Naive thymus-derived CD8-positive, alpha-beta T cell (primary cell): ENCODE measurements at regions not wholly inside any gene's neighbourhood (a gene's known extent, or its start where the extent isn't known, plus 50 kb on each side); places are given as distances from the start of the nearest gene placed in this dataset.

Experiments used
- ATAC-seq, 2 donors: fragments of 150-1000 bp; cut with Tn5 transposase in 1 of 2; sonication (Bioruptor Pico), chemical (Tn5 transposase) in 1 of 2; 1 replicate in 1 of 2; 2 replicates in 1 of 2; pipeline ENCODE4 v1.10.0; 2021; ENCODE audit warnings: mild to moderate bottlenecking in 2 of 2, moderate library complexity in 2 of 2
- POLR2A ChIA-PET: fragments of 350-600 bp; sonication (Branson Sonifier 250); formaldehyde crosslinking; loops from one replicate; lab custom pipeline; 2021; ENCODE audit warnings: antibody characterized with exemption; lab: Charles Lee
- DNase-seq, 10 donors: peaks; one replicate each; pipeline versions ENCODE4 v3.0.0 to v3.0.0-alpha.2; 2020 to 2022
- H3K27ac Mint-ChIP-seq, 10 donors: one replicate each; pipeline ENCODE4 v1.8.0; 2020 to 2022; ENCODE audit warnings: mild to moderate bottlenecking in 10 of 10, mixed read lengths in 10 of 10, moderate library complexity in 4 of 10, inconsistent platforms in 1 of 10
- H3K27me3 Mint-ChIP-seq, 5 donors: one replicate each; pipeline ENCODE4 v1.8.0; 2021 to 2022; ENCODE audit warnings: mixed read lengths in 5 of 5
- H3K36me3 Mint-ChIP-seq, 3 donors: one replicate each; pipeline ENCODE4 v1.8.0; 2020 to 2022; ENCODE audit warnings: mixed read lengths in 3 of 3, mild to moderate bottlenecking in 2 of 3, inconsistent platforms in 1 of 3
- H3K4me1 Mint-ChIP-seq, 4 donors: one replicate each; pipeline ENCODE4 v1.8.0; 2021 to 2022; ENCODE audit warnings: mixed read lengths in 4 of 4
- H3K4me3 Mint-ChIP-seq, 10 donors: one replicate each; pipeline ENCODE4 v1.8.0; 2020 to 2022; ENCODE audit warnings: mild to moderate bottlenecking in 10 of 10, mixed read lengths in 10 of 10, moderate library complexity in 6 of 10, inconsistent platforms in 1 of 10
- H3K9me3 Mint-ChIP-seq, 9 donors: one replicate each; pipeline ENCODE4 v1.8.0; 2020 to 2022; ENCODE audit warnings: mixed read lengths in 9 of 9, mild to moderate bottlenecking in 3 of 9, inconsistent platforms in 1 of 9, moderate library complexity in 1 of 9

DNA sequence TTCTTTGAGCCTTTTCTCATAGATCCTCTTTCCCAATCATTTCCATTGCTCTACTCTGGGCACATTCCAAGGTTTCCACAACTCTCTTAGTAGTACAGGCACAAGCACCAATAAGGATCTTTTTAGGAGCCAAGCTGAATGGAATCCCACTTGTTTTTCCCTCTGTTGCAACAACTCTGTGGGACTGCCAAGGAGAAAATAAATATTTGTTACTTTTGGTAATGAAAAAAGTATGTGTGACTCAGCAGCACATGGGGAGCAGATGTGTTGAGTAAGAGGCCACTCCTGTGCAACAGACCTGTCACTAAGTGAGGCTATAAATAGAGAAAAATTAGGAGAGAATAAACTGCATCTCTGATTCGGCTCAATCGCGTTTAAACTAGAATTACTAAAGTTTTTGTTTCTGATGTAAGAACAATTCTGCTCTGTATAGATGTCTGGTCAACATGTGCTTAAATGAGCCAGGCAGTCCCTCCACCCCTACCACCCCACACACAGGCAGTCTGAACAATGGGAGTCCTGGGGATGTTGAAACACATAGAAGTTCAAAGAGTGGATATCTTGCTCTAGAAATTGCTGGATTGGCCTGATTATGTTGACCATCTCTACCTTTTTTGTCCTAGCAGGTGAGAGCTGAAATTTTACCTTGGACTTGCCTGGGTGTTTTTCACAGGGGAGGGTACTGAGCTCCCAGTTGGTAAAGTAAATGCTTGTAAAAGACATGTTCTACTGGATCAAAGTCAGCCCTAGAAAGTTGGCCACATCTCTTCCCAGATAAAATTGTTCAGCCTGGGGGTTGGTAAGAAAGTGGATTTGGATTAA, 244.3 kb upstream of the NOVA1 start:
- H3K9me3 Mint-ChIP-seq = peaks cover 4 to 26% (median 13%) of the 10 kb centered on the region in 9 donors
- H3K36me3 Mint-ChIP-seq = peaks cover 0 to 4% (median 0%) of the 10 kb centered on the region in 3 donors
- POLR2A ChIA-PET = no interaction called here

DNA sequence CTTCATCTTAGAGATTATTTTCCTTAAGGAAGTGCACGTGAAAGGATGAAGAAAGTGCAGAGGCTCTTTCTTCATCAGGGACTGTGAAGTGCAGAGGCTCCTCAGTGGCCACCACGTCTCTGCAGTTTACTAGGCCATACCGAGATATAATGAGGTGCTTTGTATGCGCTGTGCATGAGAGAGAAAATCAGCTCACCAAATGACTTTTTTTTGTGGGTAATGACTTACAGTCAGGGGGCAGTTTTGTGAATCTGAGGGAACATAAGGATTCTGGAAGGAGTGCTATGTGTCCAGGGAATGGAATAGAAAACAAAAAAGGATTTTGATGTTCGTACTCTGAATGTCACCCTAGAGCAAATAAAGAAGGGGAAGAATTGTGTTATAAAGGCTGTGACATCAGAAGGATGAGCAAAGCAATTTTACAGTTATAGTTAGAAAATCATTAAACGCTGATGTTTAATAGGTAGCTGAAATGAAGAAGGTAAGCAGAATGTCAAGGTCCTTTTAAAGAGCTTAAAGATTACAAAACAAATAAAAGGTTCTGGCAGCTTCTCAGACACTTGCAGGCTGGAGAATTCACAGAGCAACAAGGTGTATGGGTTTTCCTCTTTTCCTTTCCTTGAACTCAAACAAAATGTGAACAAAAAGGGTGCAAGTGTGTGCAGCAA, 247.5 kb upstream of the NOVA1 start:
- ATAC-seq (no peak), DNase-seq (no peak)
- H3K4me1 Mint-ChIP-seq = no peaks in the 10 kb centered on the region
- no peak overlapping the region for H3K27ac Mint-ChIP-seq
- H3K27me3 Mint-ChIP-seq = no peaks in the 10 kb centered on the region
- H3K4me3 Mint-ChIP-seq = no peak overlapping the region
- POLR2A ChIA-PET = no interaction called here
- peaks cover 0 to 4% (median 0%) of the 10 kb centered on the region in 3 donors for H3K36me3 Mint-ChIP-seq
- peaks cover 4 to 27% (median 16%) of the 10 kb centered on the region in 9 donors for H3K9me3 Mint-ChIP-seq

More for the DNA sequence above, 244.3 kb upstream of the NOVA1 start:
- Mint-ChIP-seq H3K4me1 (no peaks in the 10 kb centered on the region), H3K4me3 (no peak overlapping the region), H3K27ac (no peak overlapping the region), H3K27me3 (no peaks in the 10 kb centered on the region)
- DNase-seq (no peak), ATAC-seq (no peak)

DNA sequence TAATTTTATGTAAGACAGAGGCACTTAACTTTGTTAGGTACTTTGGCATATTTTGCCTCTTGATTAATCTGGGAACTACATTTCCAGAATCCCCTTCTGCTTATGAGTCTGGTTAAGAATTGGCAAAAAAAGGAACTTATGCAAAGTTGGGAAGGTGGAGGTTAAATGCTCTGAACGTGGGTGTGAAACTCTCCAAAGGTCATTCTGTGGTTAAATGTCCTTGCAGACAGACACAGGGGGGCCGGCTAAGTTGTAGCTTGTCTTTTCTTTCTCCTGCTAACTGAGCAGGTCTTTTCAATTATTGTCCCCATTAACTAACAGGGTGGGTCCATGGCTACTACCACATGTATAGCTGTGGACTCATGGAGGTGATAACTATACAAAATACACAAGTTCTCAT, 248.6 kb upstream of the NOVA1 start:
- H3K27ac Mint-ChIP-seq = no peak overlapping the region

DNA sequence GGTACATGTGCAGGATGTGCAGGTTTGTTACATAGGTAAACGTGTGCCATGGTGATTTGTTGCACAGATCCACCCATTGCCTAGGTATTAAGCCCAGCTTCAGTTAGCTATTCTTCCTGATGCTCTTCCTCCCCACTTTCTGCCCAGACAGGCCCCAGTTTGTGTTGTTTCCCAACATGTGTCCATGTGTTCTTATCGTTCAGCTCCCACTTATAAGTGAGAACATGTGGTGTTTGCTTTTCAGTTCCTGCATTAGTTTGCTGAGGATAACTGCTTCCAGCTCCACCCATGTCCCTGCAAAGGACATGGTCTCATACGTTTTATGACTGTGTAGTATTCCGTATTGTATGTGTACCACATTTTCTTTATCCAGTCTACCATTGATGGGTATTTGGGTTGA, 251.7 kb upstream of the NOVA1 start:
- Mint-ChIP-seq H3K27me3 (no peaks in the 10 kb centered on the region), H3K36me3 (peaks cover 0 to 2% (median 0%) of the 10 kb centered on the region in 3 donors), H3K9me3 (peaks cover 9 to 48% (median 17%) of the 10 kb centered on the region in 9 donors), H3K4me1 (no peaks in the 10 kb centered on the region), H3K4me3 (no peak overlapping the region), H3K27ac (no peak overlapping the region)
- DNase-seq (no peak), ATAC-seq (no peak)
- POLR2A ChIA-PET = no interaction called here

More for the DNA sequence above, 248.6 kb upstream of the NOVA1 start:
- no peak overlapping the region for H3K4me3 Mint-ChIP-seq
- no peaks in the 10 kb centered on the region for H3K4me1 Mint-ChIP-seq
- H3K9me3 Mint-ChIP-seq = peaks cover 9 to 33% (median 20%) of the 10 kb centered on the region in 9 donors
- no peaks in the 10 kb centered on the region for H3K27me3 Mint-ChIP-seq
- ATAC-seq (no peak), DNase-seq (no peak)
- H3K36me3 Mint-ChIP-seq = peaks cover 0 to 4% (median 0%) of the 10 kb centered on the region in 3 donors
- POLR2A ChIA-PET = no interaction called here

DNA sequence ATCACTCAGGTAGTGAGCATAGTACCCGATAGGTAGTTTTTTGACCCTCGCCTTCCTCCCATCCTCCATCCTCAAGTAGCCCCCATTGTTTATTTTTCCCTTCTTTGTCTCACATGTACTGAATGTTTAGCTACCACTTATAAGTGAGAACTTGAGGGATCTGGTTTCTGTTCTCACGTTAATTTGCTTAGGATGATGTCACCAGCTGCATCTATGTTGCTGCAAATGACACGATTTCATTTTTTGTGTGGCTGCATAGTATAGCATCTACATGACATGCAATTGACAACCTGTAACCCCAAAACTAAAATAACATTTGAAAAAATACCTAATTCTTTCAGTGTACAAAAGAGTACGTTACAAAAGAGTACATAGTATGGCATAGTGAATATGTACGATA, 254.0 kb upstream of the NOVA1 start:
- no peaks in the 10 kb centered on the region for H3K4me1 Mint-ChIP-seq
- peaks cover 9 to 60% (median 15%) of the 10 kb centered on the region in 9 donors for H3K9me3 Mint-ChIP-seq
- H3K27me3 Mint-ChIP-seq = no peaks in the 10 kb centered on the region
- H3K36me3 Mint-ChIP-seq = no peaks in the 10 kb centered on the region
- POLR2A ChIA-PET = no interaction called here
- no peak for DNase-seq
- ATAC-seq = no peak
- H3K4me3 Mint-ChIP-seq = no peak overlapping the region
- H3K27ac Mint-ChIP-seq = no peak overlapping the region

DNA sequence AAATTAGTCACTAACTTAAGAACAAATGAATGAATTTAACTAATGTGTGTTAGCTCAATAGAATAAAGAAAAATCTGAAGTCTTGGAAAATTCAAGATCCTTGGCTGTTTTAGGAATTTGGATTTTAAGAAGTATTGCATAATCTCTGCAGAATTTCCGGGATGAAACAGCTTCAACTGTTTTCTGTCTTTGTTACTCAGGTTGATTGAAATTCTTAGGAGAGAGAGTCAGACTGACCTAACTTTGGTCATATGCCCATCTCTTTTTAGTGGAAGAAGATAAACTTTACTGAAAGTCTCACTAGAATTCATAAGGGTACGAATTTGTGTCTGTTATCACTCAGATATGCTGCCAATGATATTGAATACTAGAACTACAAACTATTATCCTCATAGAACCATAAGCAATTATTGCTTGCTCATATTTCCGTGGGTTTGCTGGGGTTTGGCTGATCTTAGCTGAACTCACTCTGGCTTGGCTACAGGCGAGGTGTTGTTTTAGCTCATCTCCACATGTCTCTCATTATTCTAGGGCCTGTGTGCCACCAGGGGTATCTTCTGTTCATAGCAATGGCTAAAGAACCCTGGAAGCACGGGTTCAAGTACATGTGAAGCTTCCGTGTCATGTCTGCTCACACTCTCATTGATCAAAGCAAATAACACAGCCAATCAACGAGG, 257.4 kb upstream of the NOVA1 start:
- DNase-seq = no peak
- POLR2A ChIA-PET = no interaction called here
- no peaks in the 10 kb centered on the region for H3K27me3 Mint-ChIP-seq
- peaks cover 9 to 40% (median 17%) of the 10 kb centered on the region in 9 donors for H3K9me3 Mint-ChIP-seq
- no peaks in the 10 kb centered on the region for H3K36me3 Mint-ChIP-seq
- no peak overlapping the region for H3K4me3 Mint-ChIP-seq
- no peaks in the 10 kb centered on the region for H3K4me1 Mint-ChIP-seq
- no peak for ATAC-seq
- H3K27ac Mint-ChIP-seq = no peak overlapping the region

DNA sequence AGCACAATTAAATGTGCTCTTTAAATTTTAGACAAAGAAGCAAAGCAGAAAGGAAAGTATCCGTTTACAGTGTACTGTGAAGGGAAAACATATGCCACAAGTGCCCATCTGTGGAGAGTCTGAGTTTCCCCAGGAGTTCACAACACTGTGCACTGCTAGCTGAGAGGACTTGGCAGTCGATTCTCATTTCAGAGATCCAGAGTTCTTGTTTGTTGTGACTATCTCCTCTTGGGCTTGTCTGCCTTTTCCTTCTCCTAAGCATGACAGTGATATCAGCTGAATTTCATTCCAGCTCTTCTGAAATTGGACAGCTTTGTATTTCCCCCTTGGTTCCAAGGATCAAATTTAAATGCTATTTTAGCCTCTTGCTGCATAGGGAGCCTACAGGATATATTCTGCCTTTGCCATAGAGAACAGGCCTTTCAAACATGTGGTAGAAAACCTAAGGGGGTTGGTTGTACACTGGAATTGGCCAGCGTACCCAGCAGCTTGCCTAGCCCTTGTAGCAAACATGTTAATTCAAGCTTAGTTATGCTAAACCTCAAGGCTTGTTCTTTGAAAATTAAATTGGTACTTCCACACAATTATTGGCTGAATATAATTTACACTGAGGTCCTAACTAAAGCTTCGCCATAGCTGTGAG, 259.2 kb upstream of the NOVA1 start:
- Mint-ChIP-seq H3K4me1 (no peaks in the 10 kb centered on the region), H3K36me3 (no peaks in the 10 kb centered on the region), H3K9me3 (peaks cover 5 to 37% (median 11%) of the 10 kb centered on the region in 9 donors), H3K27ac (no peak overlapping the region), H3K4me3 (no peak overlapping the region), H3K27me3 (no peaks in the 10 kb centered on the region)
- POLR2A ChIA-PET = no interaction called here
- ATAC-seq (no peak), DNase-seq (no peak)

DNA sequence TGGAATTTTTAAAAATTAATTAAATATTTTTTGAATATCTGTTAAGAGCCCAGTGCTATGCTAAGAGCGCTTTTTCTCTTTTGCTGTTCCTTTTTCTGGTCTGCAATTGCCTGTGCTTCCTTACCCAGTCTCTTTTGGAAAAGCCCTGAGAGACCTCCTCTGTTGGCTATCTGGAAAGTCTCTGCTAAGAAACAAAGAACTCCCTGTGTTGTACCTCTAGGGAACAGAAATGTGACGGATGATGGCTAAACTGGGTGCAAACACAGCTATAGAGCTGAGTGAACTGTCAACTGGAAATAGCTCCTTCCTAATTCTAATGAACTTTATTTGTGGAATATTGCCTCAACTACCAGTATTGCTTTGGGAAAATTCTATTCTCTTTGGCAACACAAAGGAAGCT, 261.6 kb upstream of the NOVA1 start:
- DNase-seq (no peak), ATAC-seq (no peak)
- H3K4me1 Mint-ChIP-seq = no peaks in the 10 kb centered on the region
- H3K9me3 Mint-ChIP-seq = peaks cover 2 to 22% (median 9%) of the 10 kb centered on the region in 9 donors
- no peaks in the 10 kb centered on the region for H3K36me3 Mint-ChIP-seq
- no peak overlapping the region for H3K27ac Mint-ChIP-seq
- no peaks in the 10 kb centered on the region for H3K27me3 Mint-ChIP-seq
- H3K4me3 Mint-ChIP-seq = no peak overlapping the region
- POLR2A ChIA-PET = no interaction called here

DNA sequence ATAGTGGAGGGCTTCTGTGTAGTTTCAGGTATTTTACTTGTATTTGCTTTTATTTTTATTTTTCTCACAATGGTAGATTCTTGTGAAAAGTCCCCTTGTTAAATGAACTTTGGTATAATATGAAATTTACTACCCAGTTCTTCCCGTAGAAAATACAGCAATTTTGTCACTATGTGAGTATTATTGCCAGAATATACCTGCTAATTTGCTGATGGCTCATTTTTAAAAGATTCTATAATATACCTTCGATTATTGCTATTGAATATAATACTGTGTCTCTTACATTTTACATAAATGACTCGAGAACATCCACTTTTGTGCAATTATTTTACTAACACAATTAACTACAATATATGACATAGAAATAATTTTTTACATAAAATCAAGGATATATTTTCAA, 262.3 kb upstream of the NOVA1 start:
- no peak overlapping the region for H3K27ac Mint-ChIP-seq
- ATAC-seq = no peak

DNA sequence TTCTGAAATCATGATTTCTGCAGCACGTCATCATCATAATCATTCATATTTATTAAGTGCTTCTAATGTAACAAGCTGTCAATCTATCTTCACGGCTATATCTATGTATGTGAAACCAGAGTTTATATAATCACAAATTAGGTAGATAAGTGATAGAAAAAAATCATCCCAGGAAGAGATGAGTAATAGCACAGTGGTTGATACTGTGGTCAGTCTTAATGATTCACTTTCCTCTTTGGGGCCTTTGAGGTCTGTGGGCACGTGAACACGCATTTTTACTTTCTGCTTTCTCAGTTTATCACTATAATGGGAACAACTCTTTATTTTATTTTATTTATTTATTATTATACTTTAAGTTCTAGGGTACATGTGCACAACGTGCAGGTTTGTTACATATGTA, 265.9 kb upstream of the NOVA1 start:
- no peaks in the 10 kb centered on the region for H3K27me3 Mint-ChIP-seq
- DNase-seq = no peak
- H3K9me3 Mint-ChIP-seq = peaks cover 0 to 28% (median 4%) of the 10 kb centered on the region in 9 donors
- POLR2A ChIA-PET = no interaction called here
- H3K27ac Mint-ChIP-seq = no peak overlapping the region
- H3K4me1 Mint-ChIP-seq = no peaks in the 10 kb centered on the region
- H3K4me3 Mint-ChIP-seq = no peak overlapping the region
- ATAC-seq = no peak
- no peaks in the 10 kb centered on the region for H3K36me3 Mint-ChIP-seq

More for the DNA sequence above, 262.3 kb upstream of the NOVA1 start:
- no peak for DNase-seq
- H3K36me3 Mint-ChIP-seq = no peaks in the 10 kb centered on the region
- no peaks in the 10 kb centered on the region for H3K27me3 Mint-ChIP-seq
- POLR2A ChIA-PET = no interaction called here
- H3K4me3 Mint-ChIP-seq = no peak overlapping the region
- H3K4me1 Mint-ChIP-seq = no peaks in the 10 kb centered on the region
- H3K9me3 Mint-ChIP-seq = peaks cover 2 to 22% (median 9%) of the 10 kb centered on the region in 9 donors

DNA sequence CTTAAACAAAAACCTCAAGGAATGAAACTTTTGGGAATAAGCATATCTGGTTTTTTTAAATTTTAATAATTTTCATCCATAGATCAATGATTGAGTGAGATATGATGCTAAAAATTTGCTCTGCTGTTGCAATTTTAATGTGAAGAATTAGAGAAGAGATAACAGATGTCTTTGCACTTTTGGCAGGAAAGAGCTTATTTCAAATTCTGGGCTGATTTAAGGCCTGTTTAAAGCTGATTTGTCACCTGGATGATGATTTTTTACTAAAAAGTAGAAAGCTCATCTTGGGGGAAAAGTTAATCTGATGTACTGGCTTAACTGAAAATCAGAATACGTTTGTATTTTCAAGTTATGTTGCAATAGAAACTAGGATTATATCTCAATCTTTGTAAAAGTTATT, 268.9 kb upstream of the NOVA1 start:
- H3K4me1 Mint-ChIP-seq = no peaks in the 10 kb centered on the region
- no peaks in the 10 kb centered on the region for H3K27me3 Mint-ChIP-seq
- H3K36me3 Mint-ChIP-seq = no peaks in the 10 kb centered on the region
- POLR2A ChIA-PET = no interaction called here
- no peak overlapping the region for H3K4me3 Mint-ChIP-seq
- ATAC-seq (no peak), DNase-seq (no peak)
- H3K27ac Mint-ChIP-seq = no peak overlapping the region
- peaks cover 0 to 18% (median 6%) of the 10 kb centered on the region in 9 donors for H3K9me3 Mint-ChIP-seq

DNA sequence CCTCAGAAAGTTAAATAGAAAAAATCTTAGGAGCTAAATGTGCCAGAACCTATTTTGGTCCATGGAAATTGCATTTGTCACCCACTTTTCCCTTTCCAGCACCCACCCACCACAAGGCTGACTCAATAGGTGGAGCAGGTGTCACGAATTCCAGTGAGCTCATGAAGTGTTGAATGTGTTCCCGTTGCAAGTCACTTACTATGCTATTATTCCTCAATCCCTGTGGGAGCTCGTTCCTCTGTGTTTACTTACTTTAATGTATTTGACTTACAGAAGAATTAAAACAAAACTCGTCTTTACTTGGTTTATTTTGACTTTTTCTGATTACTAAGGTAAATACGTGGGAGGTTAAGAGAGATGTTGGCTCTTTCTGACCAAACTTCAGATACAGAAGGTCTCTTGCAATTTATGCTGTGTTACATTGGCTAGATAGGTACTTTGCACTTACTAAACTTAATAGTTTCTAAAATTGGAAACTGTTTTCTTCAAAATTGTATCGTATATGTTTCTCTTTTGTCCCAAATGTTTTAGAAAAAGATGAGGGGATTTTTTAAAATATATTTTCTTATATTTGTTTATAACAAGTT, 269.4 kb upstream of the NOVA1 start:
- no peak for DNase-seq
- H3K9me3 Mint-ChIP-seq = peaks cover 0 to 18% (median 6%) of the 10 kb centered on the region in 9 donors
- no peaks in the 10 kb centered on the region for H3K27me3 Mint-ChIP-seq
- H3K4me1 Mint-ChIP-seq = no peaks in the 10 kb centered on the region
- no peak for ATAC-seq
- POLR2A ChIA-PET = no interaction called here
- H3K36me3 Mint-ChIP-seq = no peaks in the 10 kb centered on the region
- no peak overlapping the region for H3K4me3 Mint-ChIP-seq
- no peak overlapping the region for H3K27ac Mint-ChIP-seq
